Neural cell (in vitro differentiated cells): ENCODE measurements at regions not wholly inside any gene's neighbourhood (a gene's known extent, or its start where the extent isn't known, plus 50 kb on each side); places are given as distances from the start of the nearest gene placed in this dataset.

Experiments
- CTCF ChIP-seq: fragments of 450-650 bp; IDR thresholded peaks from 2 replicates; pipeline ENCODE4 v1.5.1; 2014; ENCODE audit warnings: antibody characterized with exemption, mild to moderate bottlenecking, moderate library complexity; ENCODE audit not compliant: poor library complexity, severe bottlenecking
- EP300 ChIP-seq: fragments of 450-650 bp; conservative IDR thresholded peaks from 2 replicates; pipeline ENCODE4 v1.6.1; 2014; ENCODE audit warnings: antibody characterized with exemption, mild to moderate bottlenecking, moderate library complexity; ENCODE audit not compliant: poor library complexity, severe bottlenecking
- POLR2AphosphoS5 ChIP-seq: IDR thresholded peaks from 2 replicates; pipeline ENCODE4 v1.6.1; 2012
- REST ChIP-seq: IDR thresholded peaks from 2 replicates; pipeline ENCODE4 v1.6.1; 2012; ENCODE audit warnings: borderline replicate concordance
- SMC3 ChIP-seq: fragments of 450-650 bp; conservative IDR thresholded peaks from 2 replicates; pipeline ENCODE4 v1.6.1; 2014; ENCODE audit warnings: antibody characterized with exemption, mild to moderate bottlenecking, moderate library complexity; ENCODE audit not compliant: poor library complexity

- TF ChIP-seq CTCF (no peak), EP300 (no peak), POLR2AphosphoS5 (no peak), REST (no peak), SMC3 (no peak)
These were observed 411.9 kb upstream of the MARCKS start for GRCh38 chr6:113445201-113445600.
